ENCODE measurements at regions not wholly inside any gene's neighbourhood (a gene's known extent, or its start where the extent isn't known, plus 50 kb on each side); places are given as distances from the start of the nearest gene placed in this dataset.

GRCh38 chr16:51302042-51302441 lies 151.0 kb upstream of the SALL1 start:
- Histone ChIP-seq H3K27ac (no peak overlapping the region), H3K4me3 (ENCODE audit: low read depth in 1 of 2, low read length in 1 of 2) (no peak overlapping the region), H3K9me3 (no peaks in the 10 kb centered on the region), H3K27me3 (no peaks in the 10 kb centered on the region), H3K4me1 (ENCODE audit: control insufficient read depth in 1 of 2, insufficient read depth in 1 of 2, low read depth in 1 of 2, low read length in 1 of 2) (no peaks in the 10 kb centered on the region), H3K36me3 (no peaks in the 10 kb centered on the region)
- no peak for TF ChIP-seq CTCF (IDR thresholded peaks at IDR 0.05)

- H3K9me3 ChIP-seq = no peaks in the 10 kb centered on the region
Measured at GRCh38 chr16:51298800-51299199, 147.7 kb upstream of the SALL1 start.

GRCh38 chr16:51290442-51291285 lies 139.6 kb upstream of the SALL1 start:
- Histone ChIP-seq H3K27ac (no peak overlapping the region), H3K4me3 (ENCODE audit: low read depth in 1 of 2, low read length in 1 of 2) (no peak overlapping the region), H3K9me3 (no peaks in the 10 kb centered on the region), H3K36me3 (no peaks in the 10 kb centered on the region), H3K27me3 (no peaks in the 10 kb centered on the region), H3K4me1 (ENCODE audit: control insufficient read depth in 1 of 2, insufficient read depth in 1 of 2, low read depth in 1 of 2, low read length in 1 of 2) (no peaks in the 10 kb centered on the region)
- TF ChIP-seq CTCF (IDR thresholded peaks at IDR 0.05) = no peak

More at GRCh38 chr16:51298800-51299199, 147.7 kb upstream of the SALL1 start:
- H3K27me3 ChIP-seq = no peaks in the 10 kb centered on the region
- no peak overlapping the region for H3K27ac ChIP-seq
- no peaks in the 10 kb centered on the region for H3K4me1 ChIP-seq (ENCODE audit: control insufficient read depth in 1 of 2, insufficient read depth in 1 of 2, low read depth in 1 of 2, low read length in 1 of 2)
- H3K4me3 ChIP-seq (ENCODE audit: low read depth in 1 of 2, low read length in 1 of 2) = no peak overlapping the region
- H3K36me3 ChIP-seq = no peaks in the 10 kb centered on the region
- no peak for TF ChIP-seq CTCF (IDR thresholded peaks at IDR 0.05)

- no peak overlapping the region for H3K27ac ChIP-seq
Measured at GRCh38 chr16:51289336-51289735, 138.3 kb upstream of the SALL1 start.

GRCh38 chr16:51287121-51287755 lies 136.2 kb upstream of the SALL1 start:
- H3K27ac ChIP-seq = no peak overlapping the region
- no peaks in the 10 kb centered on the region for H3K4me1 ChIP-seq (ENCODE audit: control insufficient read depth in 1 of 2, insufficient read depth in 1 of 2, low read depth in 1 of 2, low read length in 1 of 2)
- no peak overlapping the region for H3K4me3 ChIP-seq (ENCODE audit: low read depth in 1 of 2, low read length in 1 of 2)
- H3K27me3 ChIP-seq = no peaks in the 10 kb centered on the region
- no peaks in the 10 kb centered on the region for H3K9me3 ChIP-seq
- no peak for TF ChIP-seq CTCF (IDR thresholded peaks at IDR 0.05)
- no peaks in the 10 kb centered on the region for H3K36me3 ChIP-seq

More at GRCh38 chr16:51289336-51289735, 138.3 kb upstream of the SALL1 start:
- TF ChIP-seq CTCF (IDR thresholded peaks at IDR 0.05) = no peak
- H3K4me3 ChIP-seq (ENCODE audit: low read depth in 1 of 2, low read length in 1 of 2) = no peak overlapping the region
- H3K9me3 ChIP-seq = no peaks in the 10 kb centered on the region
- no peaks in the 10 kb centered on the region for H3K27me3 ChIP-seq
- no peaks in the 10 kb centered on the region for H3K36me3 ChIP-seq
- no peaks in the 10 kb centered on the region for H3K4me1 ChIP-seq (ENCODE audit: control insufficient read depth in 1 of 2, insufficient read depth in 1 of 2, low read depth in 1 of 2, low read length in 1 of 2)
